H1 (cell line): ENCODE measurements at regions not wholly inside any gene's neighbourhood (a gene's known extent, or its start where the extent isn't known, plus 50 kb on each side); places are given as distances from the start of the nearest gene placed in this dataset.

Source experiments
- CTCF ChIA-PET: fragments of 300-600 bp; sonication (Branson Sonifier 250); formaldehyde crosslinking; loops from one replicate; lab custom pipeline; 2021; ENCODE audit not compliant: partially characterized antibody; lab: Charles Lee
- POLR2A ChIA-PET: fragments of 300-600 bp; sonication (Branson Sonifier 250); formaldehyde crosslinking; loops from one replicate; lab custom pipeline; 2021; ENCODE audit warnings: inconsistent platforms; ENCODE audit not compliant: partially characterized antibody; lab: Charles Lee
- DNase-seq, 2 experiments: peaks; one replicate each; pipeline versions ENCODE4 v3.0.0 to v3.0.0-alpha.2; 2010 to 2022; ENCODE audit warnings: low spot score in 2 of 2, low read depth in 1 of 2, mixed read lengths in 1 of 2
- FAIRE-seq: peaks from 2 replicates; lab custom pipeline; 2011; peaks lifted over from hg19 to GRCh38; lab: Jason Lieb, UNC
- H2AFZ ChIP-seq: 2 replicates; pipeline ENCODE4 v1.8.1; 2012; ENCODE audit warnings: low read length, inconsistent platforms
- H2AK5ac ChIP-seq: 2 replicates; pipeline ENCODE4 v1.6.1; 2013; ENCODE audit warnings: low read depth, low read length
- H2BK120ac ChIP-seq: replicated peaks from 2 replicates; pipeline ENCODE3; 2013; ENCODE audit warnings: low read depth, low read length, inconsistent platforms
- H2BK12ac ChIP-seq: 2 replicates; pipeline ENCODE4 v1.6.1; 2013; ENCODE audit warnings: low read depth, low read length
- H2BK15ac ChIP-seq: 2 replicates; pipeline ENCODE4 v1.6.1; 2013; ENCODE audit warnings: low read length
- H2BK20ac ChIP-seq: 2 replicates; pipeline ENCODE4 v1.6.1; 2013; ENCODE audit warnings: low read length
- H2BK5ac ChIP-seq: 2 replicates; pipeline ENCODE4 v1.6.1; 2013; ENCODE audit warnings: low read depth, low read length
- H3K14ac ChIP-seq: 2 replicates; pipeline ENCODE4 v1.6.1; 2013; ENCODE audit warnings: inconsistent platforms; ENCODE audit not compliant: insufficient read length
- H3K18ac ChIP-seq: 2 replicates; pipeline ENCODE4 v1.6.1; 2013; ENCODE audit warnings: low read length; ENCODE audit errors: extremely low read depth
- H3K23ac ChIP-seq: 2 replicates; pipeline ENCODE4 v1.6.1; 2013; ENCODE audit warnings: inconsistent platforms; ENCODE audit not compliant: insufficient read length
- H3K23me2 ChIP-seq: 2 replicates; pipeline ENCODE4 v1.6.1; 2013; ENCODE audit warnings: low read depth, low read length
- H3K27ac ChIP-seq: 2 replicates; pipeline ENCODE4 v1.6.1; 2011; ENCODE audit warnings: low read depth, low read length, inconsistent platforms
- H3K27me3 ChIP-seq, 4 experiments: replicated peaks in 1 of 4; 1 replicate in 1 of 4; 2 replicates in 3 of 4; pipeline versions ENCODE4 v1.6.1 to v1.8.1; 2011 to 2013; ENCODE audit warnings: low read length in 3 of 4, mild to moderate bottlenecking in 3 of 4, inconsistent platforms in 2 of 4, mixed read lengths in 2 of 4, moderate library complexity in 1 of 4; ENCODE audit not compliant: control insufficient read depth in 3 of 4, insufficient read depth in 3 of 4; ENCODE audit errors: extremely low read depth in 1 of 4
- H3K36me3 ChIP-seq, 4 experiments: 2 replicates each; pipeline versions ENCODE4 v1.6.1 to v1.8.1; 2011 to 2013; ENCODE audit warnings: mild to moderate bottlenecking in 4 of 4, low read length in 3 of 4, moderate library complexity in 2 of 4, control low read depth in 1 of 4, inconsistent platforms in 1 of 4; ENCODE audit not compliant: insufficient read depth in 4 of 4, control insufficient read depth in 2 of 4
- H3K4ac ChIP-seq: replicated peaks from 2 replicates; pipeline ENCODE3; 2013; ENCODE audit warnings: low read length, low read depth, mixed read lengths, inconsistent platforms; ENCODE audit not compliant: insufficient read length
- H3K4me1 ChIP-seq, 4 experiments: replicated peaks in 1 of 4; 1 replicate in 1 of 4; 2 replicates in 3 of 4; pipeline versions ENCODE4 v1.6.1 to v1.8.1; 2011 to 2013; ENCODE audit warnings: low read length in 3 of 4, inconsistent platforms in 2 of 4, mixed read lengths in 1 of 4; ENCODE audit not compliant: insufficient read depth in 4 of 4, control insufficient read depth in 3 of 4
- H3K4me2 ChIP-seq, 2 experiments: 2 replicates each; pipeline versions ENCODE4 v1.6.1 to v1.8.1; 2011 to 2013; ENCODE audit warnings: low read depth in 2 of 2, low read length in 2 of 2, control low read depth in 1 of 2, inconsistent platforms in 1 of 2, mild to moderate bottlenecking in 1 of 2; ENCODE audit not compliant: insufficient read depth in 1 of 2
- H3K4me3 ChIP-seq, 4 experiments: fragments of 200-600, 300-600 bp in 1 of 4; sonication (generic), shearing (Covaris generic), sonication (Bioruptor Twin) in 1 of 4; 2 replicates each; pipeline versions ENCODE4 v1.5.1 to v1.8.1; 2011 to 2016; ENCODE audit warnings: low read length in 4 of 4, low read depth in 3 of 4, control low read depth in 2 of 4, inconsistent platforms in 2 of 4, mild to moderate bottlenecking in 2 of 4, mixed read lengths in 1 of 4, moderate library complexity in 1 of 4; ENCODE audit not compliant: insufficient read depth in 2 of 4; ENCODE audit errors: extremely low read depth in 1 of 4
- H3K56ac ChIP-seq: replicated peaks from 2 replicates; pipeline ENCODE3; 2013; ENCODE audit warnings: low read depth, mild to moderate bottlenecking, mixed read lengths, low read length, inconsistent platforms; ENCODE audit not compliant: insufficient read length
- H3K79me1 ChIP-seq: 2 replicates; pipeline ENCODE4 v1.6.1; 2013; ENCODE audit warnings: low read depth, low read length, control low read depth
- H3K79me2 ChIP-seq, 2 experiments: 2 replicates each; pipeline versions ENCODE4 v1.6.1 to v1.8.1; 2012 to 2013; ENCODE audit warnings: low read length in 2 of 2, mild to moderate bottlenecking in 2 of 2, inconsistent platforms in 1 of 2; ENCODE audit not compliant: insufficient read depth in 2 of 2, control insufficient read depth in 1 of 2
- H3K9ac ChIP-seq, 4 experiments: replicated peaks in 1 of 4; 1 replicate in 1 of 4; 2 replicates in 3 of 4; pipeline versions ENCODE4 v1.6.1 to v1.8.1; 2011 to 2013; ENCODE audit warnings: low read depth in 3 of 4, low read length in 3 of 4, control low read depth in 2 of 4, mild to moderate bottlenecking in 2 of 4, moderate library complexity in 2 of 4, inconsistent platforms in 1 of 4; ENCODE audit errors: extremely low read depth in 1 of 4
- H3K9me3 ChIP-seq, 2 experiments: 2 replicates each; pipeline versions ENCODE4 v1.6.1 to v1.8.1; 2012 to 2013; ENCODE audit warnings: mild to moderate bottlenecking in 2 of 2, moderate library complexity in 2 of 2, control low read depth in 1 of 2, inconsistent platforms in 1 of 2, low read depth in 1 of 2, low read length in 1 of 2, mixed read lengths in 1 of 2; ENCODE audit not compliant: insufficient read depth in 2 of 2
- H4K20me1 ChIP-seq, 2 experiments: replicated peaks in 1 of 2; 2 replicates each; pipeline versions ENCODE3 to v1.8.1; 2011 to 2013; ENCODE audit warnings: inconsistent platforms in 2 of 2, low read length in 2 of 2, mild to moderate bottlenecking in 1 of 2; ENCODE audit not compliant: insufficient read depth in 2 of 2, control insufficient read depth in 1 of 2
- H4K5ac ChIP-seq: 2 replicates; pipeline ENCODE4 v1.6.1; 2013; ENCODE audit warnings: low read length, low read depth, mixed read lengths, inconsistent platforms; ENCODE audit not compliant: insufficient read length
- H4K8ac ChIP-seq: 2 replicates; pipeline ENCODE4 v1.8.0; 2013; ENCODE audit warnings: mild to moderate bottlenecking, moderate library complexity, low read length, inconsistent platforms; ENCODE audit not compliant: insufficient read depth; ENCODE audit errors: extremely low read depth
- H4K91ac ChIP-seq: replicated peaks from 2 replicates; pipeline ENCODE3; 2013; ENCODE audit warnings: low read length, mixed read lengths, inconsistent platforms; ENCODE audit not compliant: insufficient read length
- ASH2L ChIP-seq: fragments of 200-600, 300-600 bp; sonication (generic); IDR thresholded peaks from one replicate; pipeline ENCODE4 v1.7.1; 2017; ENCODE audit warnings: low read length
- BACH1 ChIP-seq: IDR thresholded peaks from 2 replicates; pipeline ENCODE4 v1.6.1; 2012; ENCODE audit warnings: low read length, improper control_type of control experiment
- BRCA1 ChIP-seq: IDR thresholded peaks from 2 replicates; pipeline ENCODE4 v1.6.1; 2012; ENCODE audit warnings: low read depth, low read length, improper control_type of control experiment
- CHD1 ChIP-seq: IDR thresholded peaks from 2 replicates; pipeline ENCODE4 v1.6.1; 2012; ENCODE audit warnings: low read depth, low read length, improper control_type of control experiment
- CHD2 ChIP-seq: IDR thresholded peaks from 2 replicates; pipeline ENCODE4 v1.6.1; 2012; ENCODE audit warnings: low read length, improper control_type of control experiment
- CREB1 ChIP-seq: IDR thresholded peaks from 2 replicates; pipeline ENCODE4 v1.6.1; 2012; ENCODE audit warnings: inconsistent platforms
- EGR1 ChIP-seq: IDR thresholded peaks from 2 replicates; pipeline ENCODE4 v1.6.1; 2011; ENCODE audit warnings: low read depth, low read length, borderline replicate concordance
- EP300 ChIP-seq, 2 experiments: IDR thresholded peaks; 1 replicate in 1 of 2; 2 replicates in 1 of 2; pipeline ENCODE4 v1.6.1; 2011 to 2012; ENCODE audit warnings: low read depth in 2 of 2, low read length in 2 of 2, mild to moderate bottlenecking in 2 of 2, borderline replicate concordance in 1 of 2, inconsistent platforms in 1 of 2, moderate library complexity in 1 of 2
- EZH2 ChIP-seq: fragments of 200-600 bp; sonication (generic); IDR thresholded peaks from 2 replicates; pipeline ENCODE4 v1.7.1; 2012; ENCODE audit warnings: low read depth, mild to moderate bottlenecking, moderate library complexity, low read length, inconsistent platforms; ENCODE audit not compliant: severe bottlenecking
- JUN ChIP-seq: IDR thresholded peaks from 2 replicates; pipeline ENCODE4 v1.6.1; 2011; ENCODE audit warnings: low read depth, mild to moderate bottlenecking, improper control_type of control experiment, low read length
- RFX5 ChIP-seq: IDR thresholded peaks from 2 replicates; pipeline ENCODE4 v1.6.1; 2011; ENCODE audit warnings: low read depth, low read length, improper control_type of control experiment, borderline replicate concordance
- RXRA ChIP-seq: IDR thresholded peaks from 2 replicates; pipeline ENCODE4 v1.6.1; 2011; ENCODE audit warnings: low read depth, mild to moderate bottlenecking, low read length, moderate library complexity; ENCODE audit not compliant: insufficient read depth
- SAP30 ChIP-seq: fragments of 300-600 bp; sonication (generic); IDR thresholded peaks from 2 replicates; pipeline ENCODE4 v1.7.1; 2012; ENCODE audit warnings: low read length, moderate library complexity, mild to moderate bottlenecking, inconsistent platforms; ENCODE audit not compliant: insufficient read depth, insufficient replicate concordance
- TEAD4 ChIP-seq: IDR thresholded peaks from 2 replicates; pipeline ENCODE4 v1.6.1; 2012; ENCODE audit warnings: low read depth, low read length, inconsistent platforms, mixed read lengths
- WGBS, 2 experiments: shearing (Covaris generic) in 1 of 2; methylation state at CpG; one replicate each; pipeline versions ENCODE4 v1.1.6 to v1.1.7; 2013 to 2015; ENCODE audit warnings: low lambda C conversion rate in 2 of 2, mixed read lengths in 2 of 2, inconsistent platforms in 1 of 2, low coverage in 1 of 2, missing lambda C conversion rate in 1 of 2; ENCODE audit not compliant: insufficient replicate concordance in 2 of 2, insufficient coverage in 1 of 2, insufficient read length in 1 of 2; ENCODE audit errors: extremely low coverage in 1 of 2, missing lambda C conversion rate in 1 of 2; 5-methylcytosine and 5-hydroxymethylcytosine counted together

DNA sequence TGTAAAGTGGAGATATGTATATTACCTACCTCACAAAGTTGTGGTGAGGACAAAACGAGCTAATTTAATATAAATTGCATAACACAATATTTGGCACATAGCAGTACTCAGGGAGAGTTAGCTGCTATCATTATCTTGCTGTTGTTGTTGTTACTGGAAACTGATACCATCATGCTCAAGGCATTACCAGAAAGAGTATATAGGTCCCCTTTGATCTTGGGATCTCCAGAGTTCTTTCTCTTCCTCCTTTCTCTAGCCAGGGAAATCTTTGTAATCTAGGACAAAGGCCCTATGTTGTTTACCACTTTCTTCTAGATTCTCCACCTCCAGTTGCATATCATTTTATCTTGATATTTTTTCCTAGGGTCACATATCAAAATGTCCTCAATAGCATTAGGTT, 114.8 kb upstream of the RASA1 start:
- no peak overlapping the region for H3K27ac ChIP-seq
- no peaks in the 10 kb centered on the region for H3K27me3 ChIP-seq
- H2BK12ac ChIP-seq = no peak overlapping the region
- H4K20me1 ChIP-seq = no peaks in the 10 kb centered on the region
- H3K36me3 ChIP-seq = no peaks in the 10 kb centered on the region
- no peak overlapping the region for H2BK5ac ChIP-seq
- H2AK5ac ChIP-seq = no peak overlapping the region
- no peak overlapping the region for H3K4ac ChIP-seq
- H3K23ac ChIP-seq = no peak overlapping the region
- no peak overlapping the region for H3K18ac ChIP-seq
- no peaks in the 10 kb centered on the region for H3K9me3 ChIP-seq
- 79% methylated on average over 1 of the region's 1 CpG; no CpG with 5 or more reads in 1 of the 2 experiments for WGBS, 2 experiments
- no peaks in the 10 kb centered on the region for H3K79me2 ChIP-seq
- no peak overlapping the region for H2BK15ac ChIP-seq
- H2AFZ ChIP-seq = 0 out of 2 replicates have a peak overlapping the region, but pooled peaks have one; percentile 4
- no peak overlapping the region for H4K8ac ChIP-seq
- H3K4me1 ChIP-seq = no peaks in the 10 kb centered on the region; a peak in 1 of 7 replicates
- no peak overlapping the region for H4K91ac ChIP-seq
- DNase-seq = no peak
- FAIRE-seq = no peak
- H3K14ac ChIP-seq = no peak overlapping the region
- no peaks in the 10 kb centered on the region for H3K23me2 ChIP-seq
- ChIA-PET POLR2A (no interaction called here), CTCF (no interaction called here)
- H3K79me1 ChIP-seq = no peaks in the 10 kb centered on the region
- H4K5ac ChIP-seq = no peak overlapping the region
- H2BK20ac ChIP-seq = no peak overlapping the region
- H3K9ac ChIP-seq = no peak overlapping the region
- no peak overlapping the region for H3K4me3 ChIP-seq
- no peak overlapping the region for H3K4me2 ChIP-seq
- no peak overlapping the region for H3K56ac ChIP-seq
- TF ChIP-seq CHD2 = no peak
- TF ChIP-seq TEAD4 = no peak
- no peak for TF ChIP-seq CREB1
- TF ChIP-seq RFX5 = no peak
- no peak for TF ChIP-seq ASH2L
- TF ChIP-seq EP300 (IDR thresholded peaks at IDR 0.05; ENCODE audit: borderline replicate concordance in 1 of 2, low read depth in 2 of 2, low read length in 2 of 2) = no peak
- TF ChIP-seq BACH1 = no peak
- no peak for TF ChIP-seq EZH2
- TF ChIP-seq BRCA1 = no peak
- TF ChIP-seq EGR1 = no peak
- no peak for TF ChIP-seq SAP30
- TF ChIP-seq CHD1 = no peak
- TF ChIP-seq JUN = no peak
- no peak for TF ChIP-seq RXRA
- H2BK120ac ChIP-seq = no peak overlapping the region
